ENCODE measurements at regions not wholly inside any gene's neighbourhood (a gene's known extent, or its start where the extent isn't known, plus 50 kb on each side); places are given as distances from the start of the nearest gene placed in this dataset.

DNA sequence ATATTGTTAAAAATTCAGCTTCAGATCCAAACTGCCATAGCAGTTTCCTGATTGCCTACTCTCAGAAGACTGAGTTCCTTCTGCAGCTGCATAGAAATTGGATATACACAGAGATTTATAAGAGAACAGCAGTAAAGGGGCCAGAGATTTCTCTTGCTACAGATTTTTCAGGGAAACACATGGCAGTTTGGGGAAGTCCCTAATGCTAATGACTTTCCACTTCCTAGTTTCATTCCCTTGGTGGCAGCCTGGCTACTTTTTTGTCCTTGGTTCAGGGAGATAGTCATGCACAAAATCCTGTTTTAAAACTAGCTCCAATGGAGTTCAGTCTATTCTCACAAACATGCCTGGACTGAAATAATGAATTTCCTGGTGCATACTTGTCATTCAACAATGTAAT is 125.3 kb upstream of the PLCB4 start (continued):
- TF ChIP-seq, protein P1, sequence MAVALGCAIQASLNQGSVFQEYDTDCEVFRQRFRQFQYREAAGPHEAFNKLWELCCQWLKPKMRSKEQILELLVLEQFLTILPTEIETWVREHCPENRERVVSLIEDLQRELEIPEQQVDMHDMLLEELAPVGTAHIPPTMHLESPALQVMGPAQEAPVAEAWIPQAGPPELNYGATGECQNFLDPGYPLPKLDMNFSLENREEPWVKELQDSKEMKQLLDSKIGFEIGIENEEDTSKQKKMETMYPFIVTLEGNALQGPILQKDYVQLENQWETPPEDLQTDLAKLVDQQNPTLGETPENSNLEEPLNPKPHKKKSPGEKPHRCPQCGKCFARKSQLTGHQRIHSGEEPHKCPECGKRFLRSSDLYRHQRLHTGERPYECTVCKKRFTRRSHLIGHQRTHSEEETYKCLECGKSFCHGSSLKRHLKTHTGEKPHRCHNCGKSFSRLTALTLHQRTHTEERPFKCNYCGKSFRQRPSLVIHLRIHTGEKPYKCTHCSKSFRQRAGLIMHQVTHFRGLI (tag by site-specific recombination; IDR thresholded peaks at IDR 0.05): no peak
- no peak for TF ChIP-seq ZNF311 (tag by site-specific recombination; IDR thresholded peaks at IDR 0.05; ENCODE audit: borderline replicate concordance)
- TF ChIP-seq ZNF341 (tag by site-specific recombination; IDR thresholded peaks at IDR 0.05; ENCODE audit: low read depth): no peak
- TF ChIP-seq ZNF747 (tag by site-specific recombination; IDR thresholded peaks at IDR 0.05): no peak
- no peak for TF ChIP-seq SP2 (tag by site-specific recombination; IDR thresholded peaks at IDR 0.05)
- TF ChIP-seq, protein P2, sequence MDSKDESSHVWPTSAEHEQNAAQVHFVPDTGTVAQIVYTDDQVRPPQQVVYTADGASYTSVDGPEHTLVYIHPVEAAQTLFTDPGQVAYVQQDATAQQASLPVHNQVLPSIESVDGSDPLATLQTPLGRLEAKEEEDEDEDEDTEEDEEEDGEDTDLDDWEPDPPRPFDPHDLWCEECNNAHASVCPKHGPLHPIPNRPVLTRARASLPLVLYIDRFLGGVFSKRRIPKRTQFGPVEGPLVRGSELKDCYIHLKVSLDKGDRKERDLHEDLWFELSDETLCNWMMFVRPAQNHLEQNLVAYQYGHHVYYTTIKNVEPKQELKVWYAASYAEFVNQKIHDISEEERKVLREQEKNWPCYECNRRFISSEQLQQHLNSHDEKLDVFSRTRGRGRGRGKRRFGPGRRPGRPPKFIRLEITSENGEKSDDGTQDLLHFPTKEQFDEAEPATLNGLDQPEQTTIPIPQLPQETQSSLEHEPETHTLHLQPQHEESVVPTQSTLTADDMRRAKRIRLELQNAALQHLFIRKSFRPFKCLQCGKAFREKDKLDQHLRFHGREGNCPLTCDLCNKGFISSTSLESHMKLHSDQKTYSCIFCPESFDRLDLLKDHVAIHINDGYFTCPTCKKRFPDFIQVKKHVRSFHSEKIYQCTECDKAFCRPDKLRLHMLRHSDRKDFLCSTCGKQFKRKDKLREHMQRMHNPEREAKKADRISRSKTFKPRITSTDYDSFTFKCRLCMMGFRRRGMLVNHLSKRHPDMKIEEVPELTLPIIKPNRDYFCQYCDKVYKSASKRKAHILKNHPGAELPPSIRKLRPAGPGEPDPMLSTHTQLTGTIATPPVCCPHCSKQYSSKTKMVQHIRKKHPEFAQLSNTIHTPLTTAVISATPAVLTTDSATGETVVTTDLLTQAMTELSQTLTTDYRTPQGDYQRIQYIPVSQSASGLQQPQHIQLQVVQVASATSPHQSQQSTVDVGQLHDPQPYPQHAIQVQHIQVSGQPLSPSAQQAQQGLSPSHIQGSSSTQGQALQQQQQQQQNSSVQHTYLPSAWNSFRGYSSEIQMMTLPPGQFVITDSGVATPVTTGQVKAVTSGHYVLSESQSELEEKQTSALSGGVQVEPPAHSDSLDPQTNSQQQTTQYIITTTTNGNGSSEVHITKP (tag by site-specific recombination; IDR thresholded peaks at IDR 0.05): no peak

DNA sequence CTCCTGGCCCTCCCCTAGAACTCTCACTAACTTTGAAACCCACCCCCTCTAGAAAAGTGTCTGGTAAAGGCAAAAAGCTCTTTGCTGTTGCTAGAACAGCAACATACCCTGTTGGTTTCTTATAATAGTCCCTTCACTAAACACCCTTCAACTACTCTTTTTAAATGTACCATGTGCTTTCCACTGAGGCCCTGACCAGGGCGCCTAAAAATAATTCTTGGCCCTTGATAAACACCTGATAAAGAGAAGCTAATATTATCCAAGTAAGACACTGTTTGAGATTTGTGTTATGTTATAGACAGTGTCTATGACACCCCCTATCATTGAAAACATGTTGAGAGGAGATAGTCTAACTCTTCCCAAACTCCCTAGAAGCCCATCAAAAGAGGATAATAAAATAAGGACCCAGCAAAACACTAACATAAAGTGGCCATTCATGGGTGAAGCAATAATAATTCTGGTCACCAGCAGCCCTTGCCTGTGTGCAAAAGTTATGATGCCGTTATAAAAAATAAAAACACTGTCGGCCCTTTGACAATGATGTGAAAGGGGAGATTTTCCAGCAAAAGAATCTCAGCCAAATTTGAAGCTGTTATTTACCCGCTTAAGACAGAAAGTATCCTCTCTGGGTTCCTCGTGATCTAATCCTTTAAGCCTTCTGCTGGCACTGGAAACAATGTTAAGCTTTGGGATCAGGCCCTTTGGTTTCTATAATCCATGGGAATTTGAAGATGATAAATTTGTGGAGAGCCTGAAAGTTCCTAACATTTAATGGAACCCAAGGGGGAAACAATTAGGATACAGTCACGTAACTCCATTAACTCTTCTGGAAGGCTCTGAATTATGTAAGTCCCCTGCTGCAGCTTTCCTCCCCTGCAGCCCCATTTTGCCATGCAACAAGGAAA is 122.6 kb upstream of the PLCB4 start:
- POLR2A ChIA-PET: no interaction called here
- TF ChIP-seq ZNF830 (tag by site-specific recombination; IDR thresholded peaks at IDR 0.05; ENCODE audit: low read depth): no peak
- no peak for TF ChIP-seq KLF1 (tag by site-specific recombination; IDR thresholded peaks at IDR 0.05)
- TF ChIP-seq ZNF658 (tag by site-specific recombination; IDR thresholded peaks at IDR 0.05): no peak
- no peak for TF ChIP-seq GLI2 (tag by site-specific recombination; IDR thresholded peaks at IDR 0.05; ENCODE audit: borderline replicate concordance, low read depth)
- no peak for TF ChIP-seq TRIM28 (IDR thresholded peaks at IDR 0.05; ENCODE audit: borderline replicate concordance, low read length)
- TF ChIP-seq, protein P3, sequence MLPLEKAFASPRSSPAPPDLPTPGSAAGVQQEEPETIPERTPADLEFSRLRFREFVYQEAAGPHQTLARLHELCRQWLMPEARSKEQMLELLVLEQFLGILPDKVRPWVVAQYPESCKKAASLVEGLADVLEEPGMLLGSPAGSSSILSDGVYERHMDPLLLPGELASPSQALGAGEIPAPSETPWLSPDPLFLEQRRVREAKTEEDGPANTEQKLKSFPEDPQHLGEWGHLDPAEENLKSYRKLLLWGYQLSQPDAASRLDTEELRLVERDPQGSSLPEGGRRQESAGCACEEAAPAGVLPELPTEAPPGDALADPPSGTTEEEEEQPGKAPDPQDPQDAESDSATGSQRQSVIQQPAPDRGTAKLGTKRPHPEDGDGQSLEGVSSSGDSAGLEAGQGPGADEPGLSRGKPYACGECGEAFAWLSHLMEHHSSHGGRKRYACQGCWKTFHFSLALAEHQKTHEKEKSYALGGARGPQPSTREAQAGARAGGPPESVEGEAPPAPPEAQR (tag by site-specific recombination; IDR thresholded peaks at IDR 0.05): no peak
- no peak for TF ChIP-seq SP2 (tag by site-specific recombination; IDR thresholded peaks at IDR 0.05)
- TF ChIP-seq ZBTB48 (tag by site-specific recombination; IDR thresholded peaks at IDR 0.05): no peak
- CTCF ChIA-PET: interaction anchor here (0.7 kb wide), 1 partner anchor 147 kb away, joined by 4 read pairs; no protein-coding TSS in a partner anchor
- Histone ChIP-seq H3K4me3 (ENCODE audit: low read depth, low read length) (no peak overlapping the region), H3K36me3 (ENCODE audit: control insufficient read depth in 2 of 2, insufficient read depth in 1 of 2, low read length in 2 of 2) (no peaks in the 10 kb centered on the region), H3K27ac (ENCODE audit: extremely low read depth, low read depth, low read length) (no peak overlapping the region), H3K4me1 (ENCODE audit: control insufficient read depth, insufficient read depth, low read length) (no peaks in the 10 kb centered on the region), H3K9me3 (ENCODE audit: control insufficient read depth, insufficient read depth, low read depth, low read length) (no peaks in the 10 kb centered on the region)

DNA sequence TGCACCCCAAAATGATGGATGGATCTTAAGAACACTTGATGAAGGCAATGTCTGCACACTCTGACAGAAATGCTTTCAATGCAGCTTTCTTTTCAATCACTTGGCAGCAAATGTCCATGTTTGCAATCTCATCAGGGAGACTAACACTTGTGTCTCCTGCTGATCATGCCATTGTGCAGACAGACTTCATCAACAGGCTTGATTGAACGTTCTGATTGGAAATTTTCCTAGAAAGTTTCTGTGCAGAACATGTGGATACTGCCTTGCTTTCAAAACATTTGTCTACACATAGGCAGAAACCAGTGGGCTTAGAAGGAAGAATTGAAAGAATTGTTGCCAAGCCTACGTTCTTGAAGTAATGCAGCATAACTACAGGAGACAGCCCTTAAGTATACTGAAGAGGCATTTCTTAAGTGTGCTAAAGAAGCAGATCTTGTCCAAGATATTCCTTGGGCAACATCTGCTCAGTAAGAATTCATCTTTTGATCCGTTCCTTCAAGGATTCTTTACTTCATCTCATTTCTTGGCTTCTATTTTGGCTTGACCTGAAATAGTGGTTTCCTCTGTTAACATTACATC is 120.4 kb upstream of the PLCB4 start:
- no peak overlapping the region for H3K27ac ChIP-seq (ENCODE audit: extremely low read depth, low read depth, low read length)
- ChIA-PET CTCF (no interaction called here), POLR2A (no interaction called here)
- H3K4me3 ChIP-seq (ENCODE audit: low read depth, low read length): no peak overlapping the region
- H3K36me3 ChIP-seq (ENCODE audit: control insufficient read depth in 2 of 2, insufficient read depth in 1 of 2, low read length in 2 of 2): no peaks in the 10 kb centered on the region
- no peaks in the 10 kb centered on the region for H3K4me1 ChIP-seq (ENCODE audit: control insufficient read depth, insufficient read depth, low read length)
- H3K9me3 ChIP-seq (ENCODE audit: control insufficient read depth, insufficient read depth, low read depth, low read length): no peaks in the 10 kb centered on the region
- TF ChIP-seq ZBTB20 (tag by site-specific recombination; IDR thresholded peaks at IDR 0.05): no peak
- TF ChIP-seq, protein P4, sequence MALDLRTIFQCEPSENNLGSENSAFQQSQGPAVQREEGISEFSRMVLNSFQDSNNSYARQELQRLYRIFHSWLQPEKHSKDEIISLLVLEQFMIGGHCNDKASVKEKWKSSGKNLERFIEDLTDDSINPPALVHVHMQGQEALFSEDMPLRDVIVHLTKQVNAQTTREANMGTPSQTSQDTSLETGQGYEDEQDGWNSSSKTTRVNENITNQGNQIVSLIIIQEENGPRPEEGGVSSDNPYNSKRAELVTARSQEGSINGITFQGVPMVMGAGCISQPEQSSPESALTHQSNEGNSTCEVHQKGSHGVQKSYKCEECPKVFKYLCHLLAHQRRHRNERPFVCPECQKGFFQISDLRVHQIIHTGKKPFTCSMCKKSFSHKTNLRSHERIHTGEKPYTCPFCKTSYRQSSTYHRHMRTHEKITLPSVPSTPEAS (tag by site-specific recombination; IDR thresholded peaks at IDR 0.05): no peak
- no peak for TF ChIP-seq KLF9 (tag by site-specific recombination; IDR thresholded peaks at IDR 0.05; ENCODE audit: low read depth)
- TF ChIP-seq ZNF544 (tag by site-specific recombination; IDR thresholded peaks at IDR 0.05): no peak
- no peak for TF ChIP-seq ZNF792 (tag by site-specific recombination; IDR thresholded peaks at IDR 0.05)
- TF ChIP-seq WT1 (tag by site-specific recombination; IDR thresholded peaks at IDR 0.05): no peak
- TF ChIP-seq ZNF555 (tag by site-specific recombination; conservative IDR thresholded peaks at IDR 0.05): no peak
- TF ChIP-seq, protein P5, sequence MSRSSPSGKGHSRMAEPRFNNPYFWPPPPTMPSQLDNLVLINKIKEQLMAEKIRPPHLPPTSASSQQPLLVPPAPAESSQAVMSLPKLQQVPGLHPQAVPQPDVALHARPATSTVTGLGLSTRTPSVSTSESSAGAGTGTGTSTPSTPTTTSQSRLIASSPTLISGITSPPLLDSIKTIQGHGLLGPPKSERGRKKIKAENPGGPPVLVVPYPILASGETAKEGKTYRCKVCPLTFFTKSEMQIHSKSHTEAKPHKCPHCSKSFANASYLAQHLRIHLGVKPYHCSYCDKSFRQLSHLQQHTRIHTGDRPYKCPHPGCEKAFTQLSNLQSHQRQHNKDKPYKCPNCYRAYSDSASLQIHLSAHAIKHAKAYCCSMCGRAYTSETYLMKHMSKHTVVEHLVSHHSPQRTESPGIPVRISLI (tag by site-specific recombination; IDR thresholded peaks at IDR 0.05): no peak
- TF ChIP-seq, protein P6, sequence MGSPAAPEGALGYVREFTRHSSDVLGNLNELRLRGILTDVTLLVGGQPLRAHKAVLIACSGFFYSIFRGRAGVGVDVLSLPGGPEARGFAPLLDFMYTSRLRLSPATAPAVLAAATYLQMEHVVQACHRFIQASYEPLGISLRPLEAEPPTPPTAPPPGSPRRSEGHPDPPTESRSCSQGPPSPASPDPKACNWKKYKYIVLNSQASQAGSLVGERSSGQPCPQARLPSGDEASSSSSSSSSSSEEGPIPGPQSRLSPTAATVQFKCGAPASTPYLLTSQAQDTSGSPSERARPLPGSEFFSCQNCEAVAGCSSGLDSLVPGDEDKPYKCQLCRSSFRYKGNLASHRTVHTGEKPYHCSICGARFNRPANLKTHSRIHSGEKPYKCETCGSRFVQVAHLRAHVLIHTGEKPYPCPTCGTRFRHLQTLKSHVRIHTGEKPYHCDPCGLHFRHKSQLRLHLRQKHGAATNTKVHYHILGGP (tag by site-specific recombination; IDR thresholded peaks at IDR 0.05): no peak

Data from HEK293 (cell line).